SHP77 (cell line): ENCODE measurements at regions not wholly inside any gene's neighbourhood (a gene's known extent, or its start where the extent isn't known, plus 50 kb on each side); places are given as distances from the start of the nearest gene placed in this dataset.

Source experiments
- DNase-seq, 2 experiments: peaks; one replicate each; lab custom pipeline; 2025; lab: John Stamatoyannopoulos, UW

- DNase-seq: no peak
Observed at GRCh38 chr2:126403039-126403628, 252.8 kb upstream of the GYPC start.

GRCh38 chr2:126406267-126406666 is 249.7 kb upstream of the GYPC start:
- DNase-seq: no peak

DNA sequence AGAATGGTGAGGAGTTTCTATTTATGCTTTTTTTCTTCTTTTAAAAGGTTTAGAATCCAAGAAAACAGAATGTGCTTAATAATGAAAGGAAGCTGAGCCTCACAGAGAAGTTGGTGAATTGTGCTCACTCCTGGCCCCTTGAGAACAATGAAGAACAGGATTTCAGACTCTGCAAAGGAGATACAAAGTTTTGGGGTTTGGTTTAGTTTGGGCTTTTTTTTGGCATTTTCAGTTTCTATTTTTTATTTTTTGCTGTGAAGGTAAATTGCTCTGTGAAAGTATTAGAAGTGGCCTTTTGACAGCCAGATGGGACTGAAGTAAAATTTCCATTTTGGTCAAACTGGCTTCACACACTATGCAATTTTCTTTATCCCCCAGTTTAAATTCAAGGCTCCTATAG is 247.3 kb upstream of the GYPC start:
- no peak for DNase-seq

GRCh38 chr2:126409850-126410249 is 246.1 kb upstream of the GYPC start:
- no peak for DNase-seq

GRCh38 chr2:126413079-126413478 is 242.9 kb upstream of the GYPC start:
- DNase-seq: no peak

GRCh38 chr2:126419403-126419802 is 236.6 kb upstream of the GYPC start:
- DNase-seq: no peak

DNA sequence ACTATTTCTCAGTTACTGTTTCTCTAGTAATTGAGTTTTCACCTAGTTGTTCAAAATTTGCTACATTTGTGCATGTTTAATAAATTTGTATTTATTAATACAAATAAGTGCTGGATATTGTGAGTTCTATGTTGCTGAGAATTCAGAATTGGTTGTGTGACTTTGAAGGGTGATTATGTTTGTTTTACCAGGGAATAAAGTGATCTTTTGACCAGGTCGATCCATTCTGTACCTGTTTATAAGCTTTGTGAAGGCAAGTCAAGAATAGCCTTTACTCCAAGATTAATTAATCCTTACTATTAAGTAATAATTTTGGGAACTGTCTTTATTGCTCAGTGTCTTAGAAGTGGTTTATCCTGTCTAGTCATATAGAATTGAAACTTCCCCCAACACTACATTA is 230.0 kb upstream of the GYPC start:
- no peak for DNase-seq

DNA sequence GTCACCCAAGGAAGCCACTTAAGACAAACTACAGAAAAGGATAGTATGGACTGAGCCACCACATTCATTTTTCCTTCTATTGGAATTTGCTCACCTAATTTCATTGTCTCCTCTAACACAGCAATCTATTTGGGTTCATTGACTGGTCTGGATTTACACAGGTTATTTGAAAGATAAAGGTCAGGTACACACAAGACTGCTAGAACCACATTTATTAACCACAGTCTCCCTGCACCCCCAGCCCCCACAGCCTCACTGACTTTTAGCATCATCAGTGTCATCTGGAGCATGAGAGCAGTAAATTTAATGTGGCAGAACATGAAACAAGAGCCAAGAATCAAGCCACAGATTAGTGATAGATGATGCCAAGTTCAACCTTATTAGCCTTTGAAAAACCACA is 226.9 kb upstream of the GYPC start:
- no peak for DNase-seq

DNA sequence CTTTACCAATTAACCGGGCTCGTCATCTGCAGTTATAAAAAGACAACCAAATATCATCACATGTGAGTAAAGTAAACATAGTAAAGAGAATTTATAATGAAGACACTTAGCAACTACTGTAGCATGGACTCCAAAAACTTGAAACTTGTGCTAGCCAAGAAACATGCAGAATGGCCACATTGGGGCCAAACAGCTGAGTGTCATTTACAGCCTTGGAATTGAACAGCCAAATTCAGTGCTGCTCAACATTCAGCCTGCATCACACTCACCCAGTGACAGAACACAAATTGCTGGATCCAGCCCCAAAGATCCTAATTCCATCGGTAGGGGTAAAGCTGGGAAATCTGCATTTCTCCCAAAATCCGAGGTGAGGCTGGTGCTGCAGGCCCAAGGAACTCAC is 224.8 kb upstream of the GYPC start:
- DNase-seq: no peak

DNA sequence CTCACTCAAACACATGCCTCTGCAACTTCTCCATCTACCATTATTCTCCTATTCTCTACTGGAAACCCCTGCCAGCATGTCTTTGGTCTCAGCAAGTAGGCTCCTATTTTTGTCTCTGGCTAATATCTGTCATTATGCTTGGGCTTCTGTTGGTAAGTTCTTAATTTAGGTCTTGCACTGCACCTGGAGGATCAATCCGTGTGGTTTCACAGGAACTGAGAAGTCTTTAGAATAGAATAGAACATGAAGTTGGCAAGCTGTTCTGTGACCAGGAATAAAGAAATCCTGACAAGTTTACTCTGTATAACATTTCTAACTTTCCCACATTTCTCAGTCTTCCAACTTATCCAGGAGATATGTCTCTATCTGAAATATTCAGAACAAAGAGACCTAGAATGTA is 219.5 kb upstream of the GYPC start:
- no peak for DNase-seq

- no peak for DNase-seq
Observed at GRCh38 chr2:126437016-126437415, 218.9 kb upstream of the GYPC start.

DNA sequence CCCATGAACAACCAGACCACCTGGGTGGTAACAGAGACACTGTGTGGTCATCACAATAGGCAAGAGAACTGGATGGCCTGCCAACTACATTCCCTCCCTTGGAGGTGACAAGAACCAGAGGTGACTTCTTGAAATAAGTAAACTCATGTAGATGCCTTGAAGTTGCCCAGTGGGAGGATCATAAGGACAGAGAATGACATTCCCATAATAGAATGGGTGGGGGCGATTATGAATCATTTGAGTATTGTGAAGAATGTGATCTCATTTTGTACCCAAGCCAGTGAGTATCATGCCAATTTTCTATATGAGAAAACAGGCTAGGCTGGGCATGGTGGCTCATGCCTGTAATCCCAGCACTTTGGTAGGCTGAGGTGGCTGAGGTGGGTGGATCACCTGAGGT is 211.4 kb upstream of the GYPC start:
- DNase-seq: no peak

DNA sequence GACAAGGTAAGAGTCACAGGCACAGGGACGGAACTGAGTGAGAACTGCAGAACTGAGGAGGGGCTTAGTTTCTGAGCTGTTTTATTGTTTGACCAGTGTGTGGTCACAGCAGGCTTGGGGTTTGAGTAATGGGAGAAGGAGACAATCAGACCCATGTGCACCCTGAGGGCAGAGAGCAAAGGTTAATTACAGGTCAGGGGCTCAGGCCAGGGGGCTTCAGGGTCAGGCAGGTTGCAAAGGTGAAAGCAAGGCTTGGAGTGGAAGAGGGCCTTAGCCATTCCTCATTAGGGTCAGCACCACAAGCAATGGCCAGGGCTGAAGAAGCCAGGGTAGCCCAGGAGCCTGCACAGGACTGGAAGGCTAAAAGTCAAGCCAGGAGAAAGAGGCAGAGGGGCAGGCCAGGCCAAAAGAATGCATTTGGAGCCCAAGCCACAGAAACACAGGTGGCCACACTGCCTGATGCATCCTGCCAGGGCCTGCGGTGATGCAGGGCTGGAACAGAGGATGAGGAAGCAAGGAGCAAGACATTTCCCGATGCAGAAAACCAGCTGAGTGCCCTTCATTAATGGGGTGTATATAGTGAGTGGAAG is 209.8 kb upstream of the GYPC start:
- no peak for DNase-seq

GRCh38 chr2:126448611-126449010 is 207.3 kb upstream of the GYPC start:
- DNase-seq: no peak

DNA sequence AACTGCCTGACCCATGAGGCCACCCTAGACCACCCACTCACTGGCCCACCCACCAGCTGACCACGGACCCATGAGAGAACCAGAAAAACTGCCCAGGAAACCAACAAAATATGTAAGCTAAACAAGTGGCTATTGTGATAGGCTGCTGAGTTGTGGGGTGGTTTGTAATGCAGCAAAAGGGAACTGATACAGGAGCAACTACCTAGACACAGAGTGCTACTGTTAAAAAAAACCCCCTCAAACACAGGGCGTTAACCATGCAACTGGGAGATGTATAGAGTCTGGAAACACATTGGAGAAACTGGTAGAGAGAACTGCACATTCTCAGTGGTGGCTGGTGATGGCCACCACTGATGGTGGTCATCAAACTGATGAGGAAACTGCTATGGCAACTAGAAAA is 206.3 kb upstream of the GYPC start:
- DNase-seq: no peak

- no peak for DNase-seq
Observed at GRCh38 chr2:126463892-126464674, 191.9 kb upstream of the GYPC start.

- DNase-seq: no peak
Observed at GRCh38 chr2:126467367-126468054, 188.4 kb upstream of the GYPC start.

GRCh38 chr2:126475031-126475430 is 180.9 kb upstream of the GYPC start:
- no peak for DNase-seq

DNA sequence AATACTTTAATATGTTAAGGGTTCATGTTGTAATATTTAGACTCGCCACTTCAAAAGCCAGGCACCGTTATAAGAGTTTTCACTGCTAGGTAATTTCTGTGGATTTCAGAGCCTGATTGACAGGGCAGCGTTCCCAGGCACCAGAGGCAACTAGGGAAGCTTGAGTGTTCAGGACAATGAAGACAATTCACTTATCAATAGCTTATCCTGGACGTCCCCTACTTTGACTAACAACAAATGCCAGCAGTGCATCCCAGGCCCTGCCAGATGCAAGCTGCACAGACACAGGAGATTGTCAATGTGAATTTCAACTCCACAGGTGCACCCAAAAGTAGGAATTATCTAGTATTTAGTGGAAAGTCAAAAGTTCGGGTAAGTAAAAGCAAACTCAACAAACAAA is 179.3 kb upstream of the GYPC start:
- DNase-seq: no peak

DNA sequence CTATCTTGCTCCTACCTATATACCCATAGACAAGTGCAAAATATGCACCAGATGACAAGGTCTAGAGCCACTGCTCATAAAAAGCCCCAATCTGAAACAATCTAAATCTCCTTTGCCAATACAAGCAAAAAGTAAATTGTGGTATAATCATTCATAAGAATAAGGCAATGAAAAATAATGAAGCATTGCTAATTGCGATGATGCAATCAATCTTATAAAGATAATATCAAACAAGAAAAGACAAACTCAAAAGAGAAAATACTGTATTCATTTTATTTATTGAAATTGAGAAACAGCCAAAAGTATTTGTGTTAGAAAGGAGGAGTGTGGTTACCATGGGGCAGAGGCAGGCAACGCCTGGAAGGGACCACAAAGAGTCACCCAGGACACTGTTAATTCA is 175.9 kb upstream of the GYPC start:
- DNase-seq: no peak

DNA sequence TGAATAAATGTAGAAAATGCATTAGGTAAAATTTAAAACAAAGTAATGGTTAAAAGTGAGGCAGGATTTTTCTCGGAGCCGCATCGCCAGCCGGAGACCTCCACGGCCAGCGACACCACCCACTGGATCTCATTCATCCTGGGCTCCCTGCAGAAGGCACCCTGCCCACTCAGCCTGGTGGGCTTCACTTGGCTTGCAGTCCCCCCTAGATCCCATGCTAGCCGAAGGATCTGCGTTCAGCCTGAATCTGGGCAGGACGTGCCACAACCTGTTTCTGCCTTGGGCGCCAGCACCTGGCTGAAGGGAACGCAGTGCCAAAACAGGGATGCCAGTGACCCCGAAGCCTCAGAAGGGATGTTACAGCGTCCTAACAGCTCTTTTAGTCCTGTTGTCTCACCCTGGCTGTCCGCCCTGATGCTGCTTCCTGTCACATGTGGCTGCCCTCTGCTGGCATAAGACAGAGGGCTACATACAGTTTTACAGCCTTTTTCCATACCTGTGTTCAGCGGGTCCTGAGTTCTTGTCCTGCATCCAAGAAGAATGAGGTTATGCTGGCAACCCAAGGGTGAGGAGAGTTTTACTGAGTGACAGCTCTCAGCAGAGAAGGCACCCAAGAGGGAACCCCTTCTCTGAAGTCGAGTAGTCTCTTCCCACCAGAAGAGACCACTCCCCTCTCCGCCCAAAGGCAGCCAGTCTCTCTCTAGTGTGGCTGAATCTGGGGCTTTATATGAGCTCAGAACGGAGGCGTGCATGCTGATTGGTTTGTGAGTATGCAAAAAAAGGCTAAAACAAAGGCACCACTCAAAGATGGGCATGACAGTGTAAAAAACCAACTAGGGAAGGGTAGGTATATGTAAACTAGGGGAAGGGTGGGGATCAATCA is 173.1 kb upstream of the GYPC start:
- peak; percentile 39 to 62 for DNase-seq

- no peak for DNase-seq
Observed at GRCh38 chr2:126494593-126494992, 161.4 kb upstream of the GYPC start.
